GM12892 (cell line): ENCODE measurements at regions not wholly inside any gene's neighbourhood (a gene's known extent, or its start where the extent isn't known, plus 50 kb on each side); places are given as distances from the start of the nearest gene placed in this dataset.

Experiments
- DNase-seq: peaks from one replicate; pipeline ENCODE4 v3.0.0; 2011; ENCODE audit not compliant: insufficient read length
- FAIRE-seq: peaks from 2 replicates; lab custom pipeline; 2011; peaks lifted over from hg19 to GRCh38; lab: Jason Lieb, UNC
- POLR2A ChIP-seq: IDR thresholded peaks from 2 replicates; pipeline ENCODE4 v1.6.1; 2011; ENCODE audit warnings: low read depth, low read length, control low read depth
- POLR2AphosphoS5 ChIP-seq: IDR thresholded peaks from 2 replicates; pipeline ENCODE4 v1.6.1; 2011; ENCODE audit warnings: low read depth, low read length, control low read depth
- TAF1 ChIP-seq: IDR thresholded peaks from 2 replicates; pipeline ENCODE4 v1.6.1; 2011; ENCODE audit warnings: low read depth, mild to moderate bottlenecking, control low read depth, low read length, borderline replicate concordance

DNA sequence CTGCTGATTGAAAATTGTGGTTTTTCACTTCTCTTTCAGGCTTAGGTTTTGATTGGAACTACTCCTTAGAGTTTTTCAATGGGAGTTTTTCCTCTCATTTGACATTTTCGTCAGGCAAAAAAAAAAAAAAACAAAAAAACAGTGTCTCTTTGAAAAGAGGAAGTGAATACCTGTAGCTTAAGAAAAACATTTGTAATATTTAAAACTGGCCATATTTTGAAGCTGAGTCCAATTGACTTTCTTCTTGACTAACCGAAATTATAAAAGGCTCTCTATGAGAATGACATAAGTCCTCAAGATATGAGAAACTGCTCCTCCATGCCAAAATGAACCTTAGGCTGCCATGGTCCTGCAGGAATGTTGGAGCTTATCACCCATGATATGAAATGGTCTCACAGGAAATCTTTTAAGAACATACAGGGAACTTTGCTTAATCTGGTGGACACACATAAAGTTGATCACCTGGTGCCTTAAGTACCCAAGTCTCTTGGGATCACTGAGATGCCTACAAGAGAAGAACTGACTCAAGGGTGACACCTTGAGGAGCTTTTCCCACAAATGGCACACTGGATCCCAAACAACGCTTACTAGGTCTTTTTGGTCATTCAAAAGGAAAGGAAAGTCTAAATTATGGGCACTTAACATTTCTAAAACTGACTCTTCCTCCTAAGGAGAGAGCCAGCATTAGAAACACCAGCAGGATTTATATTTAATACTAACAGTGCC is 263.4 kb downstream of the CDC14C start:
- no peak for DNase-seq
- no peak for FAIRE-seq
- TF ChIP-seq POLR2A (no peak), POLR2AphosphoS5 (no peak), TAF1 (no peak)

DNA sequence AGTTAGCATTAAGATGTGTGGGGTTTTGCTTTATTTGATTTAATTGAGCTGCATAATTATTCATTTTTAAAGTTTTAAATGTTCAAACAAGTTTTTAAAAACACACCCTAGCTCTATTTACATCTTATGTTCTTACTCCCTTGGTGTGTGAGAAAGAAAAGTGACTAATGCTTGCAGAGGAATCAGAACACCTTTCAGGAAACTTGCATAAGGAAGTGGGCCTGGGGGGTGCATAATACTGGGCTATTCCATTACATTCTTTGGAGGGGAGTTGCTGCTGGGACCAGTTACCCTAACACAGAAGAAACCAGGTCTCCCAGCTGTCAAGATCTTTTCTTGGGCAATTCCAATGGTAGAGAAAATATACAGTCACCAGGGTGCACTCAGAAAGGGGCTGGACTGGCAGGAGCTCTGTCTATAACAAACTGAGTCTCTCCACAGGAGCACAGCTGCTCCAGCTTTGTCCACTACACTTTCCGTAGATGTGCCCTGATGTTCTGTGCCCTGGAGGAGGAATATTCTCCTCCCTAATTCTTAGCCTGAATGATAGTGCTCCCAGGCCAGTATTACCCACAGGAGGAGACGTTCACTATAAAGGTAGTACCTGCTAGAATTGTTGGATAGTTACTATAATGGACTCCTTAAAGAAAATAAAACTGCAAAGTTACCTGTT is 304.2 kb downstream of the CDC14C start:
- no peak for TF ChIP-seq POLR2A
- no peak for FAIRE-seq
- DNase-seq = no peak

GRCh38 chr7:49229246-49229645 is 304.9 kb downstream of the CDC14C start:
- DNase-seq = no peak
- TF ChIP-seq POLR2AphosphoS5 = no peak
- TF ChIP-seq TAF1 = no peak
- TF ChIP-seq POLR2A = no peak
- FAIRE-seq = no peak

DNA sequence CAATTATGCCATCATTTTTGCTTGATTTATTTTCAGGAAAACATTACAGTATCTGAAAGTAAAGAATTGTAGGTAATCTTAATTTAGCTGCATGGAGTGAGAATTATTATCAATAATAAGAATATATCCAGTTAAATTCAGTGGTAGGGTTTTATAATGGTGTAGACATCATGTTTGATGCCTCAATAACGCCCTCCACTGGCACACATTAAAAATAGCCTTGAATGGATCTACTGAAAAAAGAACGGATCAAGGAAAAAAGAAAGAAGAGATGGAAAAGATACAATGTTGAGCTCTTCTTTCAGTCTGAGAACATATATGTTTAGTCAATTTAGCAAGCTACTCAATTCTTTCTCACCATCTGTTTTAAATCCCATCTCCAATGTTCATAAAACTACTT is 319.2 kb downstream of the CDC14C start:
- TF ChIP-seq TAF1 = no peak
- TF ChIP-seq POLR2AphosphoS5 = no peak
- TF ChIP-seq POLR2A = no peak
- FAIRE-seq (no peak), DNase-seq (no peak)

GRCh38 chr7:49244543-49244942 is 320.2 kb downstream of the CDC14C start:
- FAIRE-seq (no peak), DNase-seq (no peak)
- no peak for TF ChIP-seq POLR2A
- no peak for TF ChIP-seq POLR2AphosphoS5
- no peak for TF ChIP-seq TAF1

DNA sequence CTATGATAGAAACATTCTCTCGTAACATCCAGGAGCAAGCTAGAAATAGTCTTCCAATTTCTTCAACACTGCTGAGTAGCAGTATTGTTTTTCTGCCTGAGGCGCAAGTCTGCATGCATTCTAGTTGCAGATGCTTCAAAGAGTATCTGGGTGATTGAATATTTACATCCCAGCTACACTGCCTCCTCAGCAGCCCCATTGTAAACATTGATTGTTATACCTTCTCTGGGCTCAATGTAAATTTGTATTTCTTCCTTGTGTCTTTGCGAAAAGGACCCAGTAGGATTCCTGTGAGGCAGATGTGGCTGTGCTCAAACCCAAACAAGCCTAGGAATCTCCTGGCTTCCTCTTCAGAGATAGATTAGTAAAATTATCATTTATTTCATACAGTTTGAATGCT is 320.7 kb downstream of the CDC14C start:
- FAIRE-seq (no peak), DNase-seq (no peak)
- TF ChIP-seq TAF1 (no peak), POLR2AphosphoS5 (no peak)

DNA sequence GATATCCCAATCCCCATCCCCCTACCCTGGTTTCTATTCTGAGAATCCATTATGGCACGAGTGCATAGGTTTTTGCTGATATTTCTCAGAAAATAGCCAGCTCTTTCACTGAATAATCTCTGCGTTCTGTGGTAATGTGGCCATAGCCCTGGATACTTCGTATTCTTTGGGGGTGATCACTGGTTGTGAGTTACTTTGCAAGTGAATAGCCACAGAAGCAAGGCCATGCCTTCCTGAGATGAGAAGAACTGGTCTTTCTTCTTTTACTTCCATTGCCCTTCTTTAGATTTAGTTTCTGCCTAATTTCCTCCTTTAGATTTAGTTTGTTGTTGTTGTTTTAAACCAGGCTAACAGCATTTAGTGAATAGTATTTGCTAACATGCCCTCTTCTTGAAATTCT is 323.4 kb downstream of the CDC14C start:
- TF ChIP-seq POLR2AphosphoS5 (no peak), POLR2A (no peak), TAF1 (no peak)
- no peak for DNase-seq
- FAIRE-seq = no peak

- no peak for FAIRE-seq
- TF ChIP-seq POLR2AphosphoS5 (no peak), POLR2A (no peak), TAF1 (no peak)
- DNase-seq = no peak
Measured at GRCh38 chr7:49255054-49255453, 330.7 kb downstream of the CDC14C start.

DNA sequence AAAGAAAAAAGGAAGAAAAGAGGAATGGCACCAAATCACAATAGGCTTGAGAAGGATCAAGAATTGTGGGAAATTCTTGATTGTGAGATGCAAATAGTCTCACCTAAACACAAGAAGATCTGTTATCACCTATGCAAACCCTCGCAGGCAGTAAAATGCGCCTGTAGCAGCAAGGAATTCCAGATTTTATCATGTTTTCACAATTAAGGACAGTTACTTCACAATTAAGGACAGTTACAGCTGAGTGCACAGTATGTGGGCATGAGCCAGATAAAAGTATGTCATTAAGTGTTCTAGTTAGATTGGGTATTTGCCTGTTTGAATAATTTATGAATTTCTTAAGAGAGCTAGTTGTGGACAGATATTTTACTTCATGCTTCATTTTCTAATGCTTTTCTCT is 336.2 kb downstream of the CDC14C start:
- TF ChIP-seq POLR2AphosphoS5 = no peak

GRCh38 chr7:49261928-49262327 is 337.6 kb downstream of the CDC14C start:
- DNase-seq (no peak), FAIRE-seq (no peak)
- TF ChIP-seq POLR2A = no peak
- TF ChIP-seq POLR2AphosphoS5 = no peak
- no peak for TF ChIP-seq TAF1

More for the DNA sequence above, 336.2 kb downstream of the CDC14C start:
- DNase-seq (no peak), FAIRE-seq (no peak)

- no peak for FAIRE-seq
- TF ChIP-seq POLR2AphosphoS5 (no peak), TAF1 (no peak), POLR2A (no peak)
Measured at GRCh38 chr7:49264530-49264929, 340.2 kb downstream of the CDC14C start.

DNA sequence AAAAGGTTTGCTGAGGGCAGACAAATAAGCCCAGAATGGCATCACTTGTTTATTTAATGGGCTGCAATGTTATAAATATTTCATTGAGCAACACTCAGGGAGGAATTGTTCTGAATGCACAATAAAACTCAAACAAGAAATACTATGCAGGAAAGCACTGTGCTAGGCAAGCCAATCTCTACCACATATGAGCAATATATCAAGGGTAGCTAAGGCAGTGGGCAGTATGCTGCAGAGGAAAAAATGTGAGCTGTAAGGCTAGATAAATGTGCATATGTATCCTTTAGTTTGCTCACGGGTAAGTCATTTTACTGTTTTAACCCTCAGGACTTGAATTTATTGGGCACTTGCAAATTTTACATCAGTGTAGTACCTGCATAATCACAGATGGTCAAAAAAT is 349.6 kb downstream of the CDC14C start:
- DNase-seq = no peak
- FAIRE-seq = no peak
- TF ChIP-seq TAF1 (no peak), POLR2A (no peak), POLR2AphosphoS5 (no peak)

More at GRCh38 chr7:49264530-49264929, 340.2 kb downstream of the CDC14C start:
- DNase-seq = no peak

DNA sequence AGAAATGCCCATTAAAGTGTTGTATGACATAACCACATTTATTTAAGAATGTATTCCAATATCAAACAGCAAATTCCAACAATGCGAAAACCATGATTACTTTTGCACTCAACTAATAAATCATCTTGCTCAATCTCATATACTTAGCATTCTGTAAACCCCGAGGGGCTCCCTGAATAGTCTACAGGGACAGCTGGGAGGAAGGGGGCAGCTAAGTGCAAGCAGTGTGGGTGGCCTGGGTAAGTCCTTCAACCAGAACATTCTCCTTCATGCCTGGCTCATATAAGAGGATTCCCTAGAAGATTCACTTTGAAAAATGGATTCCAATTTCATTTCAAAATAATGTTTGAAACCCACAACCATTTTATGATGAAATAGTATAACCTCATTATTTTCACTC is 355.5 kb downstream of the CDC14C start:
- FAIRE-seq = no peak
- no peak for TF ChIP-seq POLR2A
- TF ChIP-seq POLR2AphosphoS5 = no peak
- no peak for TF ChIP-seq TAF1

More for the DNA sequence above, 355.5 kb downstream of the CDC14C start:
- no peak for DNase-seq
